SU-DHL-6 (cell line): ENCODE measurements at regions not wholly inside any gene's neighbourhood (a gene's known extent, or its start where the extent isn't known, plus 50 kb on each side); places are given as distances from the start of the nearest gene placed in this dataset.

Source experiments
- H2AFZ ChIP-seq: fragments of 200-600 bp; sonication (generic); 2 replicates; pipeline ENCODE4 v1.6.1; 2014; ENCODE audit warnings: low read depth, mild to moderate bottlenecking, moderate library complexity, mixed read lengths, antibody characterized with exemption, low read length; ENCODE audit not compliant: severe bottlenecking
- H3F3A ChIP-seq: fragments of 200-600 bp; shearing (Covaris generic); 2 replicates; pipeline ENCODE4 v1.6.0; 2016; ENCODE audit warnings: antibody characterized with exemption, mild to moderate bottlenecking; ENCODE audit not compliant: insufficient read depth
- H3K27ac ChIP-seq: fragments of 200-600 bp; sonication (generic); 2 replicates; pipeline ENCODE4 v1.5.1; 2016; ENCODE audit warnings: low read depth, mild to moderate bottlenecking, low read length, moderate library complexity, mixed read lengths
- H3K27me3 ChIP-seq: fragments of 200-600 bp; sonication (generic), shearing (Covaris generic); 2 replicates; pipeline ENCODE4 v1.6.0; 2014; ENCODE audit warnings: mild to moderate bottlenecking, low read length
- H3K36me3 ChIP-seq: fragments of 200-600 bp; sonication (generic); 2 replicates; pipeline ENCODE4 v1.6.1; 2014; ENCODE audit warnings: mild to moderate bottlenecking, low read length, mixed read lengths
- H3K4me2 ChIP-seq: fragments of 300-600, 200-600 bp; shearing (Covaris generic), sonication (generic); 2 replicates; pipeline ENCODE4 v1.6.0; 2014; ENCODE audit warnings: low read length, low read depth, mild to moderate bottlenecking; ENCODE audit not compliant: poor library complexity, severe bottlenecking
- H3K4me3 ChIP-seq: fragments of 200-600 bp; sonication (generic); 2 replicates; pipeline ENCODE4 v1.5.1; 2014; ENCODE audit warnings: antibody characterized with exemption, low read length, mild to moderate bottlenecking, mixed read lengths; ENCODE audit not compliant: insufficient read depth, poor library complexity, severe bottlenecking
- H3K79me2 ChIP-seq: fragments of 200-600 bp; sonication (generic); 2 replicates; pipeline ENCODE4 v1.6.1; 2014; ENCODE audit warnings: mild to moderate bottlenecking, low read length, moderate library complexity; ENCODE audit not compliant: insufficient read depth
- H3K9ac ChIP-seq: fragments of 200-600 bp; sonication (generic); 2 replicates; pipeline ENCODE4 v1.7.0; 2014; ENCODE audit warnings: mild to moderate bottlenecking, low read length
- H3K9me2 ChIP-seq: fragments of 200-600 bp; sonication (generic); replicated peaks from 2 replicates; pipeline ENCODE4 v1.6.1; 2014; ENCODE audit warnings: low read length; ENCODE audit not compliant: insufficient read depth
- H3K9me3 ChIP-seq: fragments of 200-600 bp; sonication (generic); 2 replicates; pipeline ENCODE4 v1.6.1; 2014; ENCODE audit warnings: low read length, mixed read lengths; ENCODE audit not compliant: insufficient read depth
- H4K20me1 ChIP-seq: fragments of 200-600 bp; sonication (generic); 2 replicates; pipeline ENCODE4 v1.6.1; 2014; ENCODE audit warnings: low read depth, mild to moderate bottlenecking, antibody characterized with exemption, low read length, moderate library complexity, mixed read lengths
- CTCF ChIP-seq: fragments of 200-600 bp; sonication (generic); IDR thresholded peaks from one replicate; pipeline ENCODE4 v1.5.1; 2017; ENCODE audit warnings: antibody characterized with exemption, mild to moderate bottlenecking, low read length, moderate library complexity; ENCODE audit not compliant: insufficient read depth, poor library complexity, severe bottlenecking
- EZH2phosphoT487 ChIP-seq: fragments of 200-600 bp; sonication (generic), shearing (Covaris generic); conservative IDR thresholded peaks from 2 replicates; pipeline ENCODE4 v1.6.1; 2018; ENCODE audit warnings: mild to moderate bottlenecking, antibody characterized with exemption, low read length, moderate library complexity, mixed read lengths

DNA sequence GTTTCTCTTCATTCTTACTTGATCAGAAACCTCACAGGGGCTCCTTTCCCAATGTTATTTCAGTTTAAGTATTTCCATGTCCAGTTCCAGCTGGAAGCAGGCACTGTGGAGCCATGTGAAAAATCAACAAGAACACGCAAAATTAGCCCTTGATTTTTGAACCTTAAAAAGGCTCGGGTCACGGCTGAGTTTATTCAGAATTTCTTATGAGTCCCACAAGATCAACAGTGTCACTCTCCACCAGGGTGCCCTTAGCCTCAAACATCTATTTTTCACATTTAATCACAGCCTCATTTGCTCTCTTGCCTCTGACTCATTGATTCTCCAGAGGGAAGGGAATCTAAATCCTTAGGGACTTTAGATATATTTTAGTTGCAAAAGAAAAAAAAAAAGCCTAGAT is 157.7 kb upstream of the AVPR1A start:
- Histone ChIP-seq H3K79me2 (no peaks in the 10 kb centered on the region), H3K4me3 (no peak overlapping the region), H3K9me2 (no peaks in the 10 kb centered on the region), H3K4me2 (no peak overlapping the region), H4K20me1 (no peaks in the 10 kb centered on the region), H3K36me3 (no peaks in the 10 kb centered on the region), H3K9me3 (no peaks in the 10 kb centered on the region), H2AFZ (no peak overlapping the region), H3F3A (no peaks in the 10 kb centered on the region), H3K9ac (no peak overlapping the region), H3K27me3 (no peaks in the 10 kb centered on the region), H3K27ac (no peak overlapping the region)
- TF ChIP-seq CTCF (no peak), EZH2phosphoT487 (no peak)

GRCh38 chr12:63307849-63308248 is 156.8 kb upstream of the AVPR1A start:
- Histone ChIP-seq H3K36me3 (no peaks in the 10 kb centered on the region), H3K4me3 (no peak overlapping the region), H2AFZ (no peak overlapping the region), H3K27ac (no peak overlapping the region), H3K79me2 (no peaks in the 10 kb centered on the region), H3K9me3 (no peaks in the 10 kb centered on the region), H4K20me1 (no peaks in the 10 kb centered on the region), H3F3A (no peaks in the 10 kb centered on the region), H3K9ac (no peak overlapping the region), H3K4me2 (no peak overlapping the region), H3K27me3 (no peaks in the 10 kb centered on the region), H3K9me2 (no peaks in the 10 kb centered on the region)
- TF ChIP-seq CTCF: no peak
- no peak for TF ChIP-seq EZH2phosphoT487

DNA sequence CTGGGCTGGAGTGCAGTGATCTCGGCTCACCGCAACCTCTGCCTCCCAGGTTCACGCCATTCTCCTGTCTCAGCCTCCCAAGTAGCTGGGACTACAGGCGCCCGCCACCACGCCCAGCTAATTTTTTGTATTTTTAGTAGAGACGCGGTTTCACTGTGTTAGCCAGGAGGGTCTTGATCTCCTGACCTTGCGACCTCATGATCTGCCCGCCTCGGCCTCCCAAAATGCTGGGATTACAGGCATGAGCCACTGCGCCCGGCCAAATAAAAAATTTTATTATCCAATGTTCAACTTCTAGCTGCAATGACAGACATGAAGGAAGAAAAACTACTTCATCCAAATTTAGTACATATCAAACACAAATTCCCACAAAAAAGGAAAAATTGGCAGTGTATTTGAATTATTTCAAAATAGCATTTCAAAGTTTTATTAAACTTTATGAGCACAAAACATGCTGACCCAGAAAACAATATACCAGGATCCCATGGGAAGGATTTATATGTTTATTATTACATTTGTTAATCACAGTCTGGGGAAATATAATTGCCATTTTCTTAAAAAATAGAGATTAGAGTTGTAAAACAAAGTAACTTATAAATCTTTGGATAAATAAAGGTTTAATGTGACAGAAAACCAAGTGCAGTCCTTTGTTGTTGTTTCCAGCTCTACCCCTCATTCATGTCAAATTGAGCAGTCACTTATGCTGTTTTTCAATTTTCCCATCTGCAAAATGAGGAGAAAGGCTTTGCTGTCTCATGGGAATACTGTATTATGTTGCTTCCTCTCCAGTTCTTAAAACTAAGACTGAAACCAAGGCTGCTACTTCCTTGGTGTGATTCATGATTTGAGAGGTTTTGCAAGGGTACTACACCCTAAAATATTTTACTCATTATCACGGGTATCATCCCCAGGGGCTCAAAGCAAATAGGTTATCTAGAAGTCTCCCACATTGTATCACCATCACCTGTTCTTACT is 155.2 kb upstream of the AVPR1A start:
- Histone ChIP-seq H4K20me1 (no peaks in the 10 kb centered on the region), H3K27ac (no peak overlapping the region), H3K36me3 (no peaks in the 10 kb centered on the region), H3K9me2 (no peaks in the 10 kb centered on the region), H3K27me3 (no peaks in the 10 kb centered on the region), H2AFZ (no peak overlapping the region), H3K4me3 (no peak overlapping the region), H3K9ac (no peak overlapping the region), H3F3A (no peaks in the 10 kb centered on the region), H3K79me2 (no peaks in the 10 kb centered on the region), H3K4me2 (no peak overlapping the region), H3K9me3 (no peaks in the 10 kb centered on the region)
- no peak for TF ChIP-seq CTCF
- no peak for TF ChIP-seq EZH2phosphoT487
